CD4-positive, alpha-beta T cell treated with Interleukin-6 for 4 hours (primary cell): ENCODE measurements at regions not wholly inside any gene's neighbourhood (a gene's known extent, or its start where the extent isn't known, plus 50 kb on each side); places are given as distances from the start of the nearest gene placed in this dataset.

Experiments used
- DNase-seq: peaks from one replicate; pipeline ENCODE4 v3.0.0-alpha.2; 2020; ENCODE audit warnings: mixed read lengths

- no peak for DNase-seq
These were observed 318.4 kb downstream of the SLC6A15 start for GRCh38 chr12:84594157-84594556.

- DNase-seq = no peak
These were observed 326.7 kb downstream of the SLC6A15 start for GRCh38 chr12:84585776-84586395.

- DNase-seq = no peak
These were observed 340.4 kb downstream of the SLC6A15 start for GRCh38 chr12:84572196-84572595.

- no peak for DNase-seq
These were observed 350.3 kb downstream of the SLC6A15 start for GRCh38 chr12:84562331-84562730.

- no peak for DNase-seq
These were observed 351.2 kb downstream of the SLC6A15 start for GRCh38 chr12:84561351-84561750.

GRCh38 chr12:84554199-84554723 lies 358.3 kb downstream of the SLC6A15 start:
- no peak for DNase-seq

GRCh38 chr12:84553331-84554117 lies 359.1 kb downstream of the SLC6A15 start:
- DNase-seq = no peak

GRCh38 chr12:84551373-84551772 lies 361.2 kb downstream of the SLC6A15 start:
- no peak for DNase-seq

GRCh38 chr12:84550518-84550917 lies 362.1 kb downstream of the SLC6A15 start:
- DNase-seq = no peak

GRCh38 chr12:84542289-84542688 lies 370.3 kb downstream of the SLC6A15 start:
- DNase-seq = no peak

GRCh38 chr12:84537666-84538065 lies 374.9 kb downstream of the SLC6A15 start:
- no peak for DNase-seq

- no peak for DNase-seq
These were observed 399.8 kb downstream of the SLC6A15 start for GRCh38 chr12:84512751-84513150.

GRCh38 chr12:84508851-84509260 lies 403.7 kb downstream of the SLC6A15 start:
- no peak for DNase-seq

- no peak for DNase-seq
These were observed 404.4 kb downstream of the SLC6A15 start for GRCh38 chr12:84507956-84508850.

- no peak for DNase-seq
These were observed 406.3 kb downstream of the SLC6A15 start for GRCh38 chr12:84506282-84506681.

- DNase-seq = no peak
These were observed 409.5 kb downstream of the SLC6A15 start for GRCh38 chr12:84502907-84503787.

GRCh38 chr12:84502180-84502860 lies 410.3 kb downstream of the SLC6A15 start:
- no peak for DNase-seq

- no peak for DNase-seq
These were observed 414.8 kb downstream of the SLC6A15 start for GRCh38 chr12:84497819-84498218.

- no peak for DNase-seq
These were observed 416.9 kb downstream of the SLC6A15 start for GRCh38 chr12:84495711-84496110.

GRCh38 chr12:84492351-84492883 lies 420.2 kb downstream of the SLC6A15 start:
- DNase-seq = no peak

GRCh38 chr12:84484798-84485197 lies 427.8 kb downstream of the SLC6A15 start:
- DNase-seq = no peak
